Stimulated activated naive CD8-positive, alpha-beta T cell treated with anti-CD3 and anti-CD28 coated beads, Interleukin-15, Interleukin-2, amounts not matched to agents 100 ng/mL and 50 ng/mL, for 24 hours (primary cell): ENCODE measurements at regions not wholly inside any gene's neighbourhood (a gene's known extent, or its start where the extent isn't known, plus 50 kb on each side); places are given as distances from the start of the nearest gene placed in this dataset.

ENCODE experiments used
- H3K27ac Mint-ChIP-seq: one replicate; pipeline ENCODE4 v1.8.0; 2021; ENCODE audit warnings: mild to moderate bottlenecking, mixed read lengths
- H3K27me3 Mint-ChIP-seq: one replicate; pipeline ENCODE4 v1.8.0; 2021; ENCODE audit warnings: mixed read lengths
- H3K36me3 Mint-ChIP-seq: one replicate; pipeline ENCODE4 v1.8.0; 2021; ENCODE audit warnings: low read depth, mixed read lengths
- H3K4me1 Mint-ChIP-seq: one replicate; pipeline ENCODE4 v1.8.0; 2021; ENCODE audit warnings: low read depth, mixed read lengths
- H3K4me3 Mint-ChIP-seq: one replicate; pipeline ENCODE4 v1.8.0; 2021; ENCODE audit warnings: mild to moderate bottlenecking, mixed read lengths
- H3K9me3 Mint-ChIP-seq: one replicate; pipeline ENCODE4 v1.8.0; 2021; ENCODE audit warnings: mixed read lengths

GRCh38 chr3:71870966-71871512, 86.1 kb upstream of the PROK2 start:
- H3K9me3 Mint-ChIP-seq = no peaks in the 10 kb centered on the region
- H3K4me3 Mint-ChIP-seq = no peak overlapping the region
- no peak overlapping the region for H3K27ac Mint-ChIP-seq
- no peaks in the 10 kb centered on the region for H3K36me3 Mint-ChIP-seq
- H3K4me1 Mint-ChIP-seq = peaks cover 35% of the 10 kb centered on the region
- H3K27me3 Mint-ChIP-seq = peaks cover 11% of the 10 kb centered on the region

GRCh38 chr3:71868876-71869275, 83.9 kb upstream of the PROK2 start:
- no peak overlapping the region for H3K27ac Mint-ChIP-seq
- peaks cover 21% of the 10 kb centered on the region for H3K27me3 Mint-ChIP-seq
- H3K36me3 Mint-ChIP-seq = no peaks in the 10 kb centered on the region
- H3K4me1 Mint-ChIP-seq = peaks cover 15% of the 10 kb centered on the region
- H3K4me3 Mint-ChIP-seq = no peak overlapping the region
- H3K9me3 Mint-ChIP-seq = no peaks in the 10 kb centered on the region

GRCh38 chr3:71865727-71866126, 80.8 kb upstream of the PROK2 start:
- H3K9me3 Mint-ChIP-seq = no peaks in the 10 kb centered on the region
- no peaks in the 10 kb centered on the region for H3K36me3 Mint-ChIP-seq
- no peak overlapping the region for H3K27ac Mint-ChIP-seq
- no peak overlapping the region for H3K4me3 Mint-ChIP-seq
- H3K4me1 Mint-ChIP-seq = no peaks in the 10 kb centered on the region
- peaks cover 41% of the 10 kb centered on the region for H3K27me3 Mint-ChIP-seq

- Mint-ChIP-seq H3K27me3 (peaks cover 49% of the 10 kb centered on the region), H3K27ac (no peak overlapping the region), H3K36me3 (no peaks in the 10 kb centered on the region), H3K4me1 (no peaks in the 10 kb centered on the region), H3K9me3 (no peaks in the 10 kb centered on the region), H3K4me3 (no peak overlapping the region)
Measured at GRCh38 chr3:71863563-71864190, 78.7 kb upstream of the PROK2 start.

GRCh38 chr3:71862371-71863140, 77.6 kb upstream of the PROK2 start:
- H3K36me3 Mint-ChIP-seq = no peaks in the 10 kb centered on the region
- H3K27ac Mint-ChIP-seq = no peak overlapping the region
- no peak overlapping the region for H3K4me3 Mint-ChIP-seq
- H3K27me3 Mint-ChIP-seq = peaks cover 41% of the 10 kb centered on the region
- peaks cover 3% of the 10 kb centered on the region for H3K4me1 Mint-ChIP-seq
- H3K9me3 Mint-ChIP-seq = no peaks in the 10 kb centered on the region

- Mint-ChIP-seq H3K27me3 (peaks cover 28% of the 10 kb centered on the region), H3K4me1 (peaks cover 3% of the 10 kb centered on the region), H3K36me3 (no peaks in the 10 kb centered on the region), H3K4me3 (no peak overlapping the region), H3K9me3 (no peaks in the 10 kb centered on the region), H3K27ac (no peak overlapping the region)
Measured at GRCh38 chr3:71859123-71859519, 74.2 kb upstream of the PROK2 start.

GRCh38 chr3:71858503-71859122, 73.7 kb upstream of the PROK2 start:
- Mint-ChIP-seq H3K4me3 (no peak overlapping the region), H3K9me3 (no peaks in the 10 kb centered on the region), H3K27ac (no peak overlapping the region)

GRCh38 chr3:71857956-71858355, 73.0 kb upstream of the PROK2 start:
- Mint-ChIP-seq H3K27me3 (peaks cover 25% of the 10 kb centered on the region), H3K4me3 (no peak overlapping the region), H3K9me3 (no peaks in the 10 kb centered on the region), H3K4me1 (peaks cover 3% of the 10 kb centered on the region), H3K27ac (no peak overlapping the region), H3K36me3 (no peaks in the 10 kb centered on the region)

More at GRCh38 chr3:71858503-71859122, 73.7 kb upstream of the PROK2 start:
- H3K36me3 Mint-ChIP-seq = no peaks in the 10 kb centered on the region
- peaks cover 28% of the 10 kb centered on the region for H3K27me3 Mint-ChIP-seq
- H3K4me1 Mint-ChIP-seq = peaks cover 3% of the 10 kb centered on the region

GRCh38 chr3:71854706-71855105, 69.8 kb upstream of the PROK2 start:
- peaks cover 3% of the 10 kb centered on the region for H3K27me3 Mint-ChIP-seq
- H3K4me3 Mint-ChIP-seq = no peak overlapping the region
- H3K9me3 Mint-ChIP-seq = no peaks in the 10 kb centered on the region
- H3K36me3 Mint-ChIP-seq = no peaks in the 10 kb centered on the region
- H3K4me1 Mint-ChIP-seq = peaks cover 3% of the 10 kb centered on the region
- H3K27ac Mint-ChIP-seq = no peak overlapping the region

- no peak overlapping the region for H3K27ac Mint-ChIP-seq
- peaks cover 3% of the 10 kb centered on the region for H3K4me1 Mint-ChIP-seq
- peaks cover 6% of the 10 kb centered on the region for H3K27me3 Mint-ChIP-seq
- H3K36me3 Mint-ChIP-seq = no peaks in the 10 kb centered on the region
- H3K9me3 Mint-ChIP-seq = no peaks in the 10 kb centered on the region
- H3K4me3 Mint-ChIP-seq = no peak overlapping the region
Measured at GRCh38 chr3:71854096-71854495, 69.1 kb upstream of the PROK2 start.

GRCh38 chr3:71851878-71852277, 66.9 kb upstream of the PROK2 start:
- H3K27me3 Mint-ChIP-seq = peaks cover 9% of the 10 kb centered on the region
- H3K36me3 Mint-ChIP-seq = no peaks in the 10 kb centered on the region
- no peaks in the 10 kb centered on the region for H3K4me1 Mint-ChIP-seq
- H3K27ac Mint-ChIP-seq = no peak overlapping the region
- no peak overlapping the region for H3K4me3 Mint-ChIP-seq
- H3K9me3 Mint-ChIP-seq = no peaks in the 10 kb centered on the region

GRCh38 chr3:71850654-71851053, 65.7 kb upstream of the PROK2 start:
- H3K27me3 Mint-ChIP-seq = peaks cover 9% of the 10 kb centered on the region
- H3K36me3 Mint-ChIP-seq = no peaks in the 10 kb centered on the region
- H3K27ac Mint-ChIP-seq = no peak overlapping the region
- no peak overlapping the region for H3K4me3 Mint-ChIP-seq
- H3K9me3 Mint-ChIP-seq = no peaks in the 10 kb centered on the region
- H3K4me1 Mint-ChIP-seq = no peaks in the 10 kb centered on the region

- Mint-ChIP-seq H3K36me3 (no peaks in the 10 kb centered on the region), H3K4me3 (no peak overlapping the region), H3K4me1 (no peaks in the 10 kb centered on the region), H3K27ac (no peak overlapping the region), H3K27me3 (peaks cover 12% of the 10 kb centered on the region), H3K9me3 (no peaks in the 10 kb centered on the region)
Measured at GRCh38 chr3:71849681-71850080, 64.7 kb upstream of the PROK2 start.

- H3K36me3 Mint-ChIP-seq = no peaks in the 10 kb centered on the region
- no peaks in the 10 kb centered on the region for H3K9me3 Mint-ChIP-seq
- no peak overlapping the region for H3K4me3 Mint-ChIP-seq
- no peak overlapping the region for H3K27ac Mint-ChIP-seq
- H3K27me3 Mint-ChIP-seq = peaks cover 17% of the 10 kb centered on the region
- H3K4me1 Mint-ChIP-seq = no peaks in the 10 kb centered on the region
Measured at GRCh38 chr3:71847794-71848193, 62.8 kb upstream of the PROK2 start.

GRCh38 chr3:71846185-71846584, 61.2 kb upstream of the PROK2 start:
- Mint-ChIP-seq H3K36me3 (no peaks in the 10 kb centered on the region), H3K4me1 (no peaks in the 10 kb centered on the region), H3K4me3 (no peak overlapping the region), H3K27ac (no peak overlapping the region), H3K27me3 (peaks cover 17% of the 10 kb centered on the region), H3K9me3 (no peaks in the 10 kb centered on the region)
